ENCODE measurements at regions not wholly inside any gene's neighbourhood (a gene's known extent, or its start where the extent isn't known, plus 50 kb on each side); places are given as distances from the start of the nearest gene placed in this dataset.

DNA sequence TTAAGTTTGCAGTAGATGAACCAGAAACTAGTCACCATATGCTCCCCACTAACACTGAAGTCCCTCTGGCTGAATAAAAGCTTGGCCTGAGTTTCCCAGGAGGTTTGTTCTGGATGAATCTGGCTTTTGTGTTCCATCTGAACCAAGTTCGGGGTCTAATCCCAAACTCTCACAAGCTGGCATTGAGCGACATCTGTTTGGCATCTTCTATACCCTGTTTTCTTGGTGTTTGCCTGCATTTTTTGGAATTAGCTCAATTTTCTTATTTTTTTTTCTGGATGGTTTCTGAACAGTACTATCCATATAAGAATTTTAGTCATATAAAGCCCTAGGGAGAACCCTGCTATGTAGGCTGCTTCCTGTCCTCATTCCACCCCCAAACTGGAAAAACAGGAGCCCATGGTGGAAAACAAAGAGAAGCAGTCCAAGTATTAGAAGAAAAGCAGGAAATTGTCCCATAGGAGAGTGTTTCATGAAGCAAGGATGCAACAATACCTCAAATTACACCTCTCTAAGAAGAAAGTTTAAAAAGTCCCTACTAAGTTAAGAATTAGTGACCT, 737.1 kb downstream of the DHX35 start:
- Histone ChIP-seq H3K9me3 (no peaks in the 10 kb centered on the region), H3K27ac (no peak overlapping the region), H3K4me1 (no peaks in the 10 kb centered on the region), H3K4me3 (no peak overlapping the region), H3K27me3 (no peaks in the 10 kb centered on the region), H3K36me3 (no peaks in the 10 kb centered on the region)
- 61 to 76% (median 68%) methylated on average over 2 of the region's 2 CpGs for WGBS, 5 donors
- no peak for DNase-seq
- intact Hi-C loops (cut with DNase I; ENCODE audit: low total_unique reads) = no loop called here
- TF ChIP-seq POLR2AphosphoS5 (IDR thresholded peaks at IDR 0.05) = no peak
- TF ChIP-seq, protein P1, sequence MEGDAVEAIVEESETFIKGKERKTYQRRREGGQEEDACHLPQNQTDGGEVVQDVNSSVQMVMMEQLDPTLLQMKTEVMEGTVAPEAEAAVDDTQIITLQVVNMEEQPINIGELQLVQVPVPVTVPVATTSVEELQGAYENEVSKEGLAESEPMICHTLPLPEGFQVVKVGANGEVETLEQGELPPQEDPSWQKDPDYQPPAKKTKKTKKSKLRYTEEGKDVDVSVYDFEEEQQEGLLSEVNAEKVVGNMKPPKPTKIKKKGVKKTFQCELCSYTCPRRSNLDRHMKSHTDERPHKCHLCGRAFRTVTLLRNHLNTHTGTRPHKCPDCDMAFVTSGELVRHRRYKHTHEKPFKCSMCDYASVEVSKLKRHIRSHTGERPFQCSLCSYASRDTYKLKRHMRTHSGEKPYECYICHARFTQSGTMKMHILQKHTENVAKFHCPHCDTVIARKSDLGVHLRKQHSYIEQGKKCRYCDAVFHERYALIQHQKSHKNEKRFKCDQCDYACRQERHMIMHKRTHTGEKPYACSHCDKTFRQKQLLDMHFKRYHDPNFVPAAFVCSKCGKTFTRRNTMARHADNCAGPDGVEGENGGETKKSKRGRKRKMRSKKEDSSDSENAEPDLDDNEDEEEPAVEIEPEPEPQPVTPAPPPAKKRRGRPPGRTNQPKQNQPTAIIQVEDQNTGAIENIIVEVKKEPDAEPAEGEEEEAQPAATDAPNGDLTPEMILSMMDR (IDR thresholded peaks at IDR 0.05) = no peak
- no peak for TF ChIP-seq EP300 (IDR thresholded peaks at IDR 0.05)
- no peak for TF ChIP-seq POLR2A (IDR thresholded peaks at IDR 0.05)

GRCh38 chr20:39698752-39699151, 736.6 kb downstream of the DHX35 start:
- no peak overlapping the region for H3K27ac ChIP-seq
- no peaks in the 10 kb centered on the region for H3K27me3 ChIP-seq
- 54 to 72% (median 70%) methylated on average over 1 of the region's 1 CpG for WGBS, 5 donors
- H3K4me1 ChIP-seq = no peaks in the 10 kb centered on the region
- no peaks in the 10 kb centered on the region for H3K9me3 ChIP-seq
- no peaks in the 10 kb centered on the region for H3K36me3 ChIP-seq
- no peak overlapping the region for H3K4me3 ChIP-seq
- DNase-seq = peak in 1 of 2 donors; percentile 11
- intact Hi-C loops (cut with DNase I; ENCODE audit: low total_unique reads) = no loop called here
- TF ChIP-seq, protein P1 (IDR thresholded peaks at IDR 0.05) = no peak
- TF ChIP-seq POLR2AphosphoS5 (IDR thresholded peaks at IDR 0.05) = no peak
- no peak for TF ChIP-seq EP300 (IDR thresholded peaks at IDR 0.05)
- TF ChIP-seq POLR2A (IDR thresholded peaks at IDR 0.05) = no peak

GRCh38 chr20:39691151-39691862, 729.2 kb downstream of the DHX35 start:
- H3K4me1 ChIP-seq = no peaks in the 10 kb centered on the region
- no peak for DNase-seq
- intact Hi-C loops (cut with DNase I; ENCODE audit: low total_unique reads) = no loop called here
- 46 to 64% (median 56%) methylated on average over 3 of the region's 3 CpGs for WGBS, 5 donors
- no peaks in the 10 kb centered on the region for H3K27me3 ChIP-seq
- H3K36me3 ChIP-seq = no peaks in the 10 kb centered on the region
- TF ChIP-seq EP300 (IDR thresholded peaks at IDR 0.05) (no peak), POLR2A (IDR thresholded peaks at IDR 0.05) (no peak), POLR2AphosphoS5 (IDR thresholded peaks at IDR 0.05) (no peak)
- TF ChIP-seq, protein P1 (IDR thresholded peaks at IDR 0.05) = no peak
- no peaks in the 10 kb centered on the region for H3K9me3 ChIP-seq
- no peak overlapping the region for H3K4me3 ChIP-seq
- H3K27ac ChIP-seq = no peak overlapping the region

- Histone ChIP-seq H3K4me1 (no peaks in the 10 kb centered on the region), H3K27ac (no peak overlapping the region), H3K9me3 (peaks cover 0 to 12% (median 8%) of the 10 kb centered on the region in 4 donors), H3K27me3 (peaks cover 0 to 4% (median 0%) of the 10 kb centered on the region in 3 donors), H3K36me3 (no peaks in the 10 kb centered on the region), H3K4me3 (no peak overlapping the region)
- WGBS, 5 donors = 41 to 59% (median 49%) methylated on average over 5 of the region's 5 CpGs
- intact Hi-C loops (cut with DNase I; ENCODE audit: low total_unique reads) = no loop called here
- TF ChIP-seq EP300 (IDR thresholded peaks at IDR 0.05) (no peak), POLR2A (IDR thresholded peaks at IDR 0.05) (no peak), POLR2AphosphoS5 (IDR thresholded peaks at IDR 0.05) (no peak)
- TF ChIP-seq, protein P1 (IDR thresholded peaks at IDR 0.05) = no peak
- DNase-seq = peak in 1 of 2 donors; percentile 34
Measured at GRCh38 chr20:39676857-39677391, 714.8 kb downstream of the DHX35 start.

Data from stomach (tissue), 8 donors.